ENCODE measurements at regions not wholly inside any gene's neighbourhood (a gene's known extent, or its start where the extent isn't known, plus 50 kb on each side); places are given as distances from the start of the nearest gene placed in this dataset.

DNA sequence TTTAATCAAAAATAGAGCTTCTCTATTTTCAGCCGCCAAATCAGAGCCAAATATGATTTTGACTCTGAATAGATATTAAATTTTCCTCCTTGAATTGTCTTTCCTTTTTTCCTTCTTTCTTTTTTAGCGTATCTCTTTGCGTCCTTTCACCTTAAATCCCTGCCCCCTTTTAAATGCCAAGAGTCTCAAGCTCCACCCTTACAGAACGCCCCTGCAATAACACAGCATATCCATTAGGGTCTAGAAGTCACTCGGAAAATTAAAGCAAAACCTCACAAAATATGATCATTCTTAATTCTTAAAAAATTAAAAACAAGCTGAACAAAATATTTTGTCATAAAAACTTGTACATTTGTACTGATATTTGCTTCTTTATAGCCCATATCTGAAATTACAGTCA lies 51.3 kb upstream of the GRM8 start:
- H3K9me3 ChIP-seq (ENCODE audit: insufficient read depth in 2 of 2, low read depth in 1 of 2, low read length in 1 of 2), result no peaks in the 10 kb centered on the region; a peak in 1 of 4 replicates
- no peak overlapping the region for H3K9ac ChIP-seq (replicated peaks in 1 of 4; ENCODE audit: extremely low read depth in 1 of 4, low read depth in 3 of 4, low read length in 3 of 4)
- H3K27ac ChIP-seq (ENCODE audit: low read depth, low read length), result no peak overlapping the region
- no peak overlapping the region for H2AFZ ChIP-seq (ENCODE audit: low read length)
- H3K4me1 ChIP-seq (replicated peaks in 1 of 4; ENCODE audit: control insufficient read depth in 3 of 4, insufficient read depth in 4 of 4, low read length in 3 of 4), result no peaks in the 10 kb centered on the region
- TF ChIP-seq SP4 (IDR thresholded peaks at IDR 0.05; ENCODE audit: low read length) (no peak), CHD1 (IDR thresholded peaks at IDR 0.05; ENCODE audit: low read depth, low read length) (no peak), JUN (IDR thresholded peaks at IDR 0.05; ENCODE audit: low read depth, low read length) (no peak), KDM1A (IDR thresholded peaks at IDR 0.05; ENCODE audit: borderline replicate concordance, low read length) (no peak), JUND (IDR thresholded peaks at IDR 0.05; ENCODE audit: low read length) (no peak)
- TF ChIP-seq, protein P1, sequence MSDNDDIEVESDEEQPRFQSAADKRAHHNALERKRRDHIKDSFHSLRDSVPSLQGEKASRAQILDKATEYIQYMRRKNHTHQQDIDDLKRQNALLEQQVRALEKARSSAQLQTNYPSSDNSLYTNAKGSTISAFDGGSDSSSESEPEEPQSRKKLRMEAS (IDR thresholded peaks at IDR 0.05), result no peak
- H3K4me3 ChIP-seq (ENCODE audit: extremely low read depth in 1 of 4, insufficient read depth in 2 of 4, low read depth in 3 of 4, low read length in 4 of 4), result no peak overlapping the region
- H3K36me3 ChIP-seq (ENCODE audit: control insufficient read depth in 2 of 4, insufficient read depth in 4 of 4, low read length in 3 of 4), result no peaks in the 10 kb centered on the region
- H3K14ac ChIP-seq (ENCODE audit: insufficient read length), result no peak overlapping the region
- no peak for DNase-seq (ENCODE audit: low read depth in 1 of 2, low spot score in 2 of 2)
- H3K79me1 ChIP-seq (ENCODE audit: low read depth, low read length), result no peaks in the 10 kb centered on the region
- no peak overlapping the region for H3K4ac ChIP-seq (replicated peaks; ENCODE audit: insufficient read length, low read depth, low read length)
- H2AK5ac ChIP-seq (ENCODE audit: low read depth, low read length), result no peak overlapping the region
- H3K18ac ChIP-seq (ENCODE audit: extremely low read depth, low read length), result no peak overlapping the region
- no peak overlapping the region for H2BK20ac ChIP-seq (ENCODE audit: low read length)
- no peaks in the 10 kb centered on the region for H3K23me2 ChIP-seq (ENCODE audit: low read depth, low read length)
- H2BK15ac ChIP-seq (ENCODE audit: low read length), result no peak overlapping the region
- no peak overlapping the region for H4K5ac ChIP-seq (ENCODE audit: insufficient read length, low read depth, low read length)
- FAIRE-seq, result no peak
- H3K4me2 ChIP-seq (ENCODE audit: insufficient read depth in 1 of 2, low read depth in 2 of 2, low read length in 2 of 2), result no peak overlapping the region; a peak in 1 of 4 replicates
- 61% methylated on average over 5 of the region's 5 CpGs; no CpG with 5 or more reads in 1 of the 2 experiments for WGBS, 2 experiments (ENCODE audit: extremely low coverage in 1 of 2, insufficient coverage in 1 of 2, insufficient read length in 1 of 2, insufficient replicate concordance in 2 of 2, low coverage in 1 of 2, low lambda C conversion rate in 2 of 2, missing lambda C conversion rate in 1 of 2)
- H4K91ac ChIP-seq (replicated peaks; ENCODE audit: insufficient read length, low read length), result no peak overlapping the region
- ChIA-PET POLR2A (ENCODE audit: partially characterized antibody) (no interaction called here), CTCF (ENCODE audit: partially characterized antibody) (interaction anchor here (0.6 to 4.1 kb wide), 15 partner anchors 13 to 1441 kb away, joined by 3 to 25 read pairs (median 3); no protein-coding TSS in a partner anchor)
- H3K27me3 ChIP-seq (replicated peaks in 1 of 4; ENCODE audit: control insufficient read depth in 3 of 4, extremely low read depth in 1 of 4, insufficient read depth in 3 of 4, low read length in 3 of 4), result no peaks in the 10 kb centered on the region
- H2BK12ac ChIP-seq (ENCODE audit: low read depth, low read length), result no peak overlapping the region
- H3K56ac ChIP-seq (replicated peaks; ENCODE audit: insufficient read length, low read depth, low read length), result no peak overlapping the region
- H4K8ac ChIP-seq (ENCODE audit: extremely low read depth, insufficient read depth, low read length), result no peak overlapping the region
- H2BK5ac ChIP-seq (ENCODE audit: low read depth, low read length), result no peak overlapping the region
- H4K20me1 ChIP-seq (replicated peaks in 1 of 2; ENCODE audit: control insufficient read depth in 1 of 2, insufficient read depth in 2 of 2, low read length in 2 of 2), result no peaks in the 10 kb centered on the region
- no peak overlapping the region for H2BK120ac ChIP-seq (replicated peaks; ENCODE audit: low read depth, low read length)
- H3K79me2 ChIP-seq (ENCODE audit: control insufficient read depth in 1 of 2, insufficient read depth in 2 of 2, low read length in 2 of 2), result no peaks in the 10 kb centered on the region
- H3K23ac ChIP-seq (ENCODE audit: insufficient read length), result no peak overlapping the region

Data from H1 (cell line).